NB4 (cell line): ENCODE measurements at regions not wholly inside any gene's neighbourhood (a gene's known extent, or its start where the extent isn't known, plus 50 kb on each side); places are given as distances from the start of the nearest gene placed in this dataset.
"Not testable (repeated sequence)": the region's sequence is repeated elsewhere in the genome, so short reads cannot be mapped to it uniquely, and the experiment has no call there.

Source experiments
- DNase-seq: peaks from one replicate; pipeline ENCODE4 v3.0.0; 2010; ENCODE audit warnings: low read depth
- H3K4me3 ChIP-seq: one replicate; pipeline ENCODE4 v1.5.1; 2011; ENCODE audit warnings: mild to moderate bottlenecking, low read depth, low read length, moderate library complexity
- MAX ChIP-seq: IDR thresholded peaks from 2 replicates; pipeline ENCODE4 v1.6.1; 2011; ENCODE audit warnings: low read depth, low read length
- MYC ChIP-seq: IDR thresholded peaks from 2 replicates; pipeline ENCODE4 v1.6.1; 2011; ENCODE audit warnings: low read depth, low read length
- POLR2A ChIP-seq: IDR thresholded peaks from 2 replicates; pipeline ENCODE4 v1.6.1; 2011; ENCODE audit warnings: mild to moderate bottlenecking; ENCODE audit not compliant: insufficient read length; ENCODE audit errors: extremely low read depth
- TF ChIP-seq, protein P1 (sequence below): IDR thresholded peaks from one replicate; pipeline ENCODE4 v1.5.1; 2012; ENCODE audit warnings: low read depth, low read length

GRCh38 chr7:54188843-54189242 is 353.3 kb upstream of the VSTM2A start:
- no peak for DNase-seq
- H3K4me3 ChIP-seq = no peak overlapping the region
- TF ChIP-seq, protein P1, sequence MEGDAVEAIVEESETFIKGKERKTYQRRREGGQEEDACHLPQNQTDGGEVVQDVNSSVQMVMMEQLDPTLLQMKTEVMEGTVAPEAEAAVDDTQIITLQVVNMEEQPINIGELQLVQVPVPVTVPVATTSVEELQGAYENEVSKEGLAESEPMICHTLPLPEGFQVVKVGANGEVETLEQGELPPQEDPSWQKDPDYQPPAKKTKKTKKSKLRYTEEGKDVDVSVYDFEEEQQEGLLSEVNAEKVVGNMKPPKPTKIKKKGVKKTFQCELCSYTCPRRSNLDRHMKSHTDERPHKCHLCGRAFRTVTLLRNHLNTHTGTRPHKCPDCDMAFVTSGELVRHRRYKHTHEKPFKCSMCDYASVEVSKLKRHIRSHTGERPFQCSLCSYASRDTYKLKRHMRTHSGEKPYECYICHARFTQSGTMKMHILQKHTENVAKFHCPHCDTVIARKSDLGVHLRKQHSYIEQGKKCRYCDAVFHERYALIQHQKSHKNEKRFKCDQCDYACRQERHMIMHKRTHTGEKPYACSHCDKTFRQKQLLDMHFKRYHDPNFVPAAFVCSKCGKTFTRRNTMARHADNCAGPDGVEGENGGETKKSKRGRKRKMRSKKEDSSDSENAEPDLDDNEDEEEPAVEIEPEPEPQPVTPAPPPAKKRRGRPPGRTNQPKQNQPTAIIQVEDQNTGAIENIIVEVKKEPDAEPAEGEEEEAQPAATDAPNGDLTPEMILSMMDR = no peak
- TF ChIP-seq POLR2A = no peak
- TF ChIP-seq MAX = no peak
- TF ChIP-seq MYC = no peak

GRCh38 chr7:54189330-54189729 is 352.8 kb upstream of the VSTM2A start:
- TF ChIP-seq POLR2A (no peak), MYC (no peak), MAX (no peak)
- TF ChIP-seq, protein P1 = no peak
- DNase-seq = no peak
- H3K4me3 ChIP-seq = no peak overlapping the region

- no peak for TF ChIP-seq MAX
- TF ChIP-seq, protein P1 = no peak
- TF ChIP-seq POLR2A = no peak
- no peak for TF ChIP-seq MYC
- H3K4me3 ChIP-seq = no peak overlapping the region
- DNase-seq = no peak
Measured at GRCh38 chr7:54201501-54201900, 340.7 kb upstream of the VSTM2A start.

- TF ChIP-seq MAX = no peak
- TF ChIP-seq, protein P1 = no peak
- TF ChIP-seq POLR2A = no peak
- no peak for TF ChIP-seq MYC
- no peak for DNase-seq
- H3K4me3 ChIP-seq = no peak overlapping the region
Measured at GRCh38 chr7:54215424-54215823, 326.8 kb upstream of the VSTM2A start.

DNA sequence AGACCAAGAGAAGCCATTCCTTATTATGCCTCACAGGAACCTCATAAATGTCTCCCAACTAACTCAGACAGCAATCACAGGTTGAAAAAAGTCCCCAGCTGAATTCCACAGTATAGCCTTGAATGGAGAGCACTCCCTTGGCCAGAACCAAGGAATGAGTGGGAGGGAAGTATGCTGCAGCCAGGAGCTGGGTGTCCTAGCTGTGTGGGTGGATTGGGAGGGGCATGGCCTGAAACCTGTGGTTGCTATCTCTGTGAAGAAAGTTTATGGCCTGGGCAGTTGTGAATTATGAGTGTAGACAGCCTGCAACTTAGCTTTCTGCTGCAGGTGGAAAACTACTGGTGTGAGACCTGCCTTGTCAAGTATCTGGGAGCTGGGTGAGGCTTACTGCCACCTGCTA is 316.1 kb upstream of the VSTM2A start:
- not testable (repeated sequence) for DNase-seq, H3K4me3 ChIP-seq

- no peak overlapping the region for H3K4me3 ChIP-seq
- TF ChIP-seq MAX = no peak
- no peak for TF ChIP-seq POLR2A
- no peak for TF ChIP-seq MYC
- TF ChIP-seq, protein P1 = no peak
- no peak for DNase-seq
Measured at GRCh38 chr7:54242776-54243175, 299.4 kb upstream of the VSTM2A start.

DNA sequence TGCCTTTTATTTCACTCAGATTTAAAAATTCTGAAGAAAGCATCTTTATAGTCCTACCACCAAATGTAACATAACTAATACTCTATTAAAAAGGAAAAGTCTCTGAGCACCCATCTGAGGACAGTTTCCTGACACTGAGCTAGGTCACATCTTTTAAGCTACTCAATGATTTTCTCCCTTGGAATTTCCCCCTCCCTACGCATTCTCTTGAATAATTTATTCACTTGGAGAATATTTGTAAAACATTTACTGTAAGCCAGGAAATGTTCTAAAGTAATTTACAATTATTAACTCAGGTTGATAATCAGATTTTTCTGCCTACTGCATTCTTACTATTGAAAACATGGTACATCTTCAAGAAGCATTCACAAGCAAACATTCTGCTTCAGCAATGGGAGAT is 297.2 kb upstream of the VSTM2A start:
- DNase-seq = no peak
- H3K4me3 ChIP-seq = no peak overlapping the region
- TF ChIP-seq MYC (no peak), MAX (no peak), POLR2A (no peak)
- TF ChIP-seq, protein P1 = no peak
